Iris pigment epithelial cell (primary cell): ENCODE measurements at regions not wholly inside any gene's neighbourhood (a gene's known extent, or its start where the extent isn't known, plus 50 kb on each side); places are given as distances from the start of the nearest gene placed in this dataset.

ENCODE experiments used
- DNase-seq: peaks from one replicate; pipeline ENCODE4 v3.0.0-alpha.2; 2011; ENCODE audit warnings: low read depth

DNA sequence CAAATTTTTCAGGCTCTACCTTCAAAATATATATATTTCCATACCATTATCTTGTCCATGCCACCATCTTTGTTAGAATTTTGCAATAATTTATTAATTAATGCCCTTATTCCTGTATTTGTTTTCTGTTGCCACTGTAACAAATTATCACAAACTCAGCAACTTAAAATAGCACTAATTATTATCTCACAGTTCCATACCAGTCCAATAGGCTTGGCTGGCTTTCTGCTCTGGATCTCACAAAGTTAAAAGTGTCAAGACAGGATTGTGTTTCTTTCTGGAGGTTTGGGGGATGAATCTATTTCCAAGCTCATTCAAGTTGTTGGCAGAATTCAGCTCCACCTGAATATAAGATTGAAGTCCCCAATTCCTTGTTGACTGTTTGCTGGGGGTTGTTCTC is 58.6 kb upstream of the SLC38A4 start:
- no peak for DNase-seq

DNA sequence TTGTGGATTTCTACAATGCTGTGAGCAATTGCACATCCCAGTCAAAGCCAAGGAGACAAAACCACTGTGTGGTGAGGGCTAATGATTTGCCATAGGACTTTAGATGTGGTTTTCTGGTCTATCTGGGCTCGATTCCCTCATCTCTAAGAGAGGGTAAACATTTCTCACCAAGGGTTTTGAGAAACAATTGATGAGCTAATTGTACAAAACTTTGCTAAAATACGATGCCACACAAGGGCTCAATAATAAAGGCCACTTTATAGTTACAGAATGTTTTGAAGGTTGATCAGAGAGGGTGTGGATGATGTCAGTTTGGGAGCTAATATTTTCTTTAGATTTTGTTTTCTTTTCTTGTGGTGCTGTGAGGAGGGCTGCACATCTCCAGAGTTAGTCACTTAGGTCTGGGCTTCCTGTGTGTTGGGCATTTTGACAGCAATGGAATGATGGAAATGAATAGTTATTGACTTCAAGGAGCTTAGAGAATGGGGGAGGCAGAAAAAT is 60.8 kb upstream of the SLC38A4 start:
- peak; percentile 52 for DNase-seq

DNA sequence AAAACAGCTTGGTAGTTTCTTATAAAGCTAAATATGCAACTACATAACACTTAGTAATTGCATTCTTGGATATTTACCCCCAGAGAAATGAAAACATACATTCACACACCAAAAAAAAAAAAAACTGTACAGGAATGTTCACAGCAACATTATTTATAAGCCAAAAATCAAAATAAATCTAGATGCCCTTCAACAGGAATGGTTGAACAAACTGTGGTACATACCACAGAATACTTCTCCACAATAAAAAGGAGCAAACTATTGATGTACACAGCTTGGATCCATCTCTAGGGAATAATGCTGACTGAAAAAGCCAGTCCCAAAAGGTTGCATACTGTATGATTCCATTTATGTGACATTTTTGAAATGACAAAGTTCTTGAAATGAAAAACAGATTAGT is 62.1 kb upstream of the SLC38A4 start:
- DNase-seq: no peak

DNA sequence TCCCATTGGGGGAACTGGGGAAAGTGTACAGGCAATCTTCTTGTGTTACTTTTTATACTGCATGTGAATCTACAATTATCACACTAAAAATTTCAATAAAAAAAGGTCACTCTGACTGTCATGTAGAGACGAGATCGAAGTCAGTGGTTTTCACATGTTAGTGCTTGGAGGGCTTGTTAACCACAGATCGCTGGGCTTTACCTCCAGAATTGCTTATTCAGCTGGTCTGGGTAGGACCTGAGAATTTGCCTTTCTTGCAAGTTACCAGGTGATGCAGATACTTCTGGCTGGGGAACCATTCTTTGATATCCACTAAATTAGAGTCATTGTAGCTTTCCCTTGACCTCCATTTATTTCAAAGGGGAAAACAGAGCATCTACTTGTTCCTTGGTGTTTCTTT is 62.8 kb upstream of the SLC38A4 start:
- DNase-seq: no peak

DNA sequence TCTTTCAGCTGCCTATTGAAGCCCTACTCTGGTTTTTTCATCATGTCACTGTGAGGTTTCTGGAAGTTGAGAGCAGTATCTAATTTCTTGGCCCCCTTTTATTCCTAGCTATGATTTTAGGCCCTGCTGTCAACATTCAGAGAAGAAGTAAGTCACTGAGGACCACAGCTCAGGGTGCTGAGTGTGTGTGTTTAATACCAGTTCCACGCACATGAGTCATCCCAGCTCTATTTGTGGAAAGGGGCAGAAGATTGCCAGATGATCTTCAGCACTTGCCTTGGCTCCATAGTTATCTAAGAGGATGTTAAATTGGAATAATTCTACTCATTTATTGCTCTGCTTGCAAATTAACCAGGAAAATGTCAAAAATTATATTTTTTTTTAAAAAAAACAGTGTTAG is 65.5 kb upstream of the SLC38A4 start:
- DNase-seq: peak; percentile 42

DNA sequence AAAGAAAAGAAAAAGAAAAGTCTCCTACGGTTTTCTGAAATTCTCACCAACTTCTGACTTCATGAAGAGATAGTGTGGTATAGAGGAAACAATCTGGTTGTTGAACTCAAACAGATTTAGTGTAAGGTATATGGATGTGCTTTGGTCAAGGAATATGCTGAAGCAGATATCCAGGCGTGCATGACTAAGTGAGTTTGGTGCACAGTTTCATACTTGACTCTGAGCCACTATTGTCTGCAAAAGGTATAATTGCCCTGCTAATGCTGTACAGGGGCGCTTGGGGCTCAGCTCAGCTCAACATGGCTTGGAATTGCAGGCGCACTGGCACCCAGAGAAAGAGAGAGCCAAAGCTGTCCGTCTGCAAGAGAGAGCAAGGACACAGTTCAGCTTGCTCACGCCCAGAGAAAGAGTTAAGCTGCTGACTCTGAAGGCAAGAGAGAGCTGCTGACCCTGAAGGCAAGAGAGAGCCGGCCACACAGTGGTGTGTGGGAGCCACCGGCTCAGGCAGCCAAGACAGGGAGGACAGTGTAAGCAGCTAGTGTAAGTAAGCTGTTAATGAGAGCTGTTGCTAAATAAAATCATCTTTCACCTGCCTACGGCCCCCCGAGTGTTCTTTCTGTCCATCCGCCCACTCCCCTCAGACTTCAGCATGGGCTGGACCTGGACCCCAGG is 66.4 kb upstream of the SLC38A4 start:
- no peak for DNase-seq

DNA sequence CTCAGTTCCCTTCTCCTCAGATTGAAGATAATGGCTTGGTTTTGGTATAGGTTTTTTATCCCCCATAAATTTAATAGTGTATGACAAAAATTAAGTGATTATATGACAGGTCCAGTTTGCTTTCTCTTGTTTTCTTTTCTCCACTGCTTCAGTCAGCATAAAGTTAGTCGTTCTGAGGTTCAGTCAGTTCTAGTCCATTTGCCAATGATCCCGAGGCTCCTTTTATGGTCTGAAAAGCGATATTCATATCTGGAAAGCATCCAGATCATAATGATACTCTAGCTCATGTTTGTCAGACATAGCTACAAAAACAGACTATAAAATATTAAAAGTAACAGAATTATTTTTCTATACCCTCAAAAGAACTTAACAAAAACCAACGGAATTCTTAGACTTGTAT is 67.1 kb upstream of the SLC38A4 start:
- DNase-seq: no peak

DNA sequence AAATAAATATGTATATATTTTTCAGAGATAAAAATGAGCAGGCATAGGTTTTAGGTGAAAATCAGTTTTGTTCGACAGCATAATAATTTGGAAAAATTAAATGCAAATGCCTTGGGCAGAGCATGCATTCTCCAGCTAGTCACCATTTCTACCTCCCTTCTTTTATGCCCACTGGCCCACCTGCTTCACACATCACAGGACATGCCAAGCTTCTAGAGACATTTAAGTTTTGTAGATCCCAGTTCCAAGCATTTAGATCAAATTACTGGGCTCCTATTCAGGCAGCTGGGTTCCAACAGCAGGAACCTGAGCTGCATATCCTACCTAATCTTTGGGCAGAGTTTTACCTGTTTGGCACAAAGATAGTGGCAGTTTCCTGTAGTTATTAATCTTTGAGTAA is 67.6 kb upstream of the SLC38A4 start:
- DNase-seq: no peak

DNA sequence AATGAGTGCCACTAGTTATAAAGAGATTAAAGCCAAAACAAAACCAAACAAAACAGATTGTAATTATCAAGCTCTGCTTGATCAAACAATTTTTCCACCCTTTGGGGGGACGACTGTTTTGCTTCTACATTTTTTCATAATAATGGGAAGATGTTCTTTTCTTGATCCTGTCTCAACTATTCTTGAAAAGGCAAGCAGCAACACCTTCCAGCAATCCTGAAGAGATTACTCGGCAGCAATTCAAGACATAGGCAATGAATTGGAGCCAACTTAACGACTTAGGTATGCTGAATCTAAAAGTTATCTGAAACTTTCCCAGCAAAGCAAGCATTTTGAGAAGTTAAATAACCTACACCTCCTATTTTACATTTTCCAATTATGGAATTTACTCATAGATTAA is 69.9 kb upstream of the SLC38A4 start:
- no peak for DNase-seq

DNA sequence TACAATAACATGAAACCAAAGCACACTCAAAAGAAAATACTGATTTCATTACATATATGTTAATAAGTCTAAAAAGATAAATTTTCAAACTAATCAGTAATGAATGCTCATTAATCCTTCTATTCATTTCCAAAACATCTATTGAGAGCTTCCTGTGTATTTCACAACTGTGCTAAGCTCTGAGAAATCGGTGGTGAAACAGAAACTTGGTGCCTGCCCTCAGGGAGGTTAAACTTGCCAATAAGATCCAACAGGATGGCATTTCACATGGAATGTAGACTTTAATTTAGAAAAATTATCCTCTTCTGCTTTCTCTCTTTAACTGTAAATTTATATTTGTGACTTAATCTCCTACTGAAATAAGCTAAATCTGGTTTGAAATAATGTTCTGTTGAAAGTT is 70.9 kb upstream of the SLC38A4 start:
- DNase-seq: no peak

DNA sequence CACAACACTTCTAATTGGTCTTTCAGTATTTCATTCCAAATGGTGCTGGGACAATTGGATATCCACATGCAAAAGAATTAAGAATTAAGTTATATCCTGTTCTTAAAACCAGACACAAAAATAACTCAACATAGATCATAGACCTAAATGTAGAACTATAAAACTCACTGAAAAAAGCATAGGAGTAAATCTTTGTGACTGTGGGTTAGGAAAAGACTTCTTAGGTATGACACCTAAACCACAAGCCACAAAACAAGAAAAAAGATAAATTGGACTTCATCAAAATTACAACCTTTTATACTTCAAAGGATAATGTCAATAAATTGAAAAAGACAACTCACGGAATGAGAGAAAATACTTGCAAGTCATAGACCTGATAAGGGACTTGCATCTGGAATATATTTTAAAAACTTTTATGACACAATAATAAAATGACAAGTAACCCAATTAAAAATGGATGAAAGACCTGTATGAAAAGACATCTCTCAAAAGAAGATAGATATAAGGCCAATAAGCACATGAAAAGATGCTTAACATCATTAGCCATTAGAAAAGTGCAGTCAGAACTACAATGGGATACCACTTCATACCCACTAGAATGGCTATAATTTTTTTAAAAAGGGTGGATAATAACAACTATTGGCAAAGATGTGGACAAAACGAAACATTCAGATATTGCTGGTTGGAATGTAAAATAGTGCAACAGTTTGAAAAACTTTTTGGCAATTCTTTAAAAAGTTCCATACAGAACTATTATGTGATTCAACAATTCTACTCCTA is 72.5 kb upstream of the SLC38A4 start:
- no peak for DNase-seq

DNA sequence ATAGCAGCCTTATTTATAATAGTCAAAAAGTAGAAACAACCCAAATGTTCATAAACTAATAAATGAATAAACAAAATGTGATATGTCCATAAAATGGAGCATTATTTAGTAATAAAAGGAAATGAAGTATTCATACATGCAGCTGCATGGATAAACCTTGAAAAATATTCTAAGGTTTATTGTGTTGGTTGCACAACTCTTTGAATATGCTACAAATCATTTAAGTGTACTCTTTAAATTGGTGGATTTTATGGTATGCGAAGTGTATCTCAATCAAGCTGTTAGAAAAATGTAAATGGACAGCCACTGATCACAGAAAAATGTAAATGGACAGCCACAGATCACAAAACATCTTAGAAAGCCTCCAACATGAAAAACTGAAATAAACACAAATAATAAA is 73.2 kb upstream of the SLC38A4 start:
- DNase-seq: no peak

DNA sequence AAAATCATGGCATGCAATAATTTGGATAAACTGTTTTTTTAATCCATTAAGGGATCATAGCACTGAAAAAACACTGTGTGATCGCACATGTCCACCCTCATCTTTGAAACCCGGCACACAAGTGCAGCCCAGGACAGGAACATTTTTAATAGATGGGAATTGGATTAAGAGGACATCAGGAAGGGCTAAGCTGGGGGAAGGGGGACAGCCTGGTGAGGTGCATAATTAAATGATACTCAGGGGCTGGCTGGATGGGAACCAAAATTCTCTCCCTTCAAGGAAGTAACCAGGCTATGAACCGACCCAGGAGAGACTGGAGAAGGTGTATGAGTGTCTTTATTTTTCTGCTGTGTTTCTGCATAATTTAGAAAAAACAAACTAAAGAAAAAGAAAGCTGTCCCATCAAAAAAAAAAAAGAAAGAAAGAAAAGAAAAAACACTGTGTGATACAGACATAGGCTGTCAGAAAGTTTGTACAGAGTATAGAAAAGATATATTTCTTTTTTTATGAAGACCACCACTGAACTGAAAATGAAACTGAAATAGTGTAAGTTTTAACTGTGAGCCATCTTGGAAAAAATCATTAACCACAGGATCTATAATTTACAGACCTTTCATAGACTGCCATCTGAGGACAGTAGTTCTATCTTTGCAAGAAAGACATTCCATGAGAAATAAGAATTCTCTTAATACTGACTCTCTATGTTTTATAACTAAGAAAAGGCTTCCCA is 75.1 kb upstream of the SLC38A4 start:
- DNase-seq: no peak

DNA sequence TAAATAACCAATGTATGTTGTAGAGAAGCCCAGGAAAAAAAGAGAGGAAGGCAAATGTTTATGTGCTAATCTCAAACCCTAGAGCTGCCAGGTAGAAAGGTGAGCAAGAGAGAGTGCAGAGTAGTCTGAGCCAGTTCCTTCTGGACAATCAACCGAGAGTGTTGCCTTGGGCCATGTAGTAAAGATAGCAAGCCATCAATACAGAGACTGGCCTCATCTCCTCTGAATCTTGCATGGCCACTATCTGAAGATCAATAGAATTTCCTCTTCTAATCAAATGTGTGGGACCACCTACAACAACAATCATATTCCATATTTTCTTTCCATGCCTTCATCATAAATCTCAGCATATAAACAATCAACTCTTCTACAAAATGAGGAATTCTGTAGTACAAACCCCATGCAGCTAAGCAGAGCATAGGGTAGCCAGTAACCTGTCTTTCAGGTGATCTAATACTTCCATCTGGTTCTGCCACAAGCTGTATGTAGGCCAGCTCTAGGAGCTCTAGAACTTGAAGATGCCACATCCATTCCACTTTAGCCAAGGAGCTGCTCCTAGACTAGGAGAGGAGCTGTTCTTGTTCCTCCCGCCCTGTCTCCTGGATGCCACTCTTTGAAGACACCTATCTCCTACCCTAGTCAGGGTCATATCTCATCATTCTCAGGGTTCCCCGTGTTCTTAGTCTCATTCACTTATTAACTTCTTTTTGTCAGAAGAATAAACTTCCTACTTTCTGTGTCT is 75.8 kb upstream of the SLC38A4 start:
- no peak for DNase-seq

DNA sequence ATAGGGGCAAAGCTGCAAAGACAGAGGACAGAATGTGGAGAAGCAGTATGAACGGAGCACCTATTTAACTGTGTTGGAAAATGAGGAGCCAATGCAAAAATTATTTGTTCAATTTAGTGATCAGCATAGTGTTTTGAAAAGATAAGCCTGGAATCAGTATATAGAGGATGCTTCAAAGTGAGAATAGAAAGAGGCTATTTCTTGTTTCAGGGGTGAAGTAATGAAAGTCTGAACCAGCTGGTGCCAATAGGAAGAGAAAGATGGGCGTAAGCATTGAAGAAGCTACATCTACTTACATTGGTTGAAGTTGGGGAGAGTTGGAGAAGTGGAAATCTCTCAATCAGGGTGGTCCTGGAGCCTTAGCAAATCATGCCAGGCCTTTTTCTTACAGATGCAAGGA is 77.3 kb upstream of the SLC38A4 start:
- no peak for DNase-seq

DNA sequence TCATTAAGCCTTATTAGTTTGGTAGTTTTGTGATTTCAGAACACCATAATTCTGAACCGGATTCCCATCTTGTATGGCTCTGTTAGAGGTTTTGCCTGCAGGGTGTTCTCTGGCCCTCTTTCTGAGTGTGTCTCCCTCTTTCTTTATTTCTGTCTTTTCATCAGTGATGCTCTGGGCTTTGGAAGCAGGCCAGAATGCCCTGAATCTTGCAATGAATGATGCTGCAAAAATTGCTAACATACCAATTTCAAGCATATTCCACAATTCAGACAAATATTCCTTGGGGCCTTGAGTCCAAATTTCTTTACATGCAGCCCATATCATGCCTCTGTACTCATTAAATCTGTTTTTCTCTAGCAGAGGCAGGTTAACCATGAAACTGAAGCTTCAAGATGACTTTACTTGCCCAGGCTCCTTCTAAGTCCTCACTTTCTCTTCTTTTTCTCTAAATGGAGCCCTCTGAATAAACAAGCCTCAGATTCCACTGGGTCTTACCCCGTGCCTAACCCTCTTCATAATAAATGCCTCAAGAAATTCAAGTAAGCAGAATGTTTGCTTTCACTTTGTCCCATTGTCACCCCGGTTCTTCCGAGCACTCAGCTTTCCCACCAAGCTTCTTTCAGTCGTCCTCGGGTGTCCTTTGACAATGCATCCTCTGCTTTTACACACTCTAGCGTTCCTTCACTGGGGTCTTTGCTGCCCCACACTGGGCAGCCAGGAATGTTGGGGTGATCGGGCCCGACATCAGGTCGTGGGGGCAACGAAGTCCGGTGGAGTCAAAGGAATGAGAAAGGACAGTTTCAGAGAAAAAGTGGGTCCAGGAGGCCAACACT is 78.8 kb upstream of the SLC38A4 start:
- peak; percentile 27 for DNase-seq

DNA sequence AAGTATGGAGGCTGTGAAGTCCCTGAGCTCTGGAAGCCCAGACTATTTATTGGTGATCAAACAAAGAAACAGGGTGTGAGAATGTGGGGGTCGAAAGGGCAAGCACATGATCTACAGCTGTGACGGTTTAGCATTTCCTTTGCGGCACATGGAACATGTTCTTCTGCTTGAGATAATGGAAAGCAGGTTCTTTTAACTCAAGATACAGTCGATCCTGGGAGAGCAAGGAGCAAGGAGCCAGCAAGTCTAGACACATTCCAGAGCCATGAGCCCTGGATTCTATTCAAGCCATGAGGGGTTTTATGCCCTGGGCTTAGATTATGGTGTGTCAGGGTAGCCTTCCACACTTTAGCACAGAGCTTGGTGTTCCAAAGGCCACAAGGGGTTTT is 79.4 kb upstream of the SLC38A4 start:
- peak; percentile 50 for DNase-seq

DNA sequence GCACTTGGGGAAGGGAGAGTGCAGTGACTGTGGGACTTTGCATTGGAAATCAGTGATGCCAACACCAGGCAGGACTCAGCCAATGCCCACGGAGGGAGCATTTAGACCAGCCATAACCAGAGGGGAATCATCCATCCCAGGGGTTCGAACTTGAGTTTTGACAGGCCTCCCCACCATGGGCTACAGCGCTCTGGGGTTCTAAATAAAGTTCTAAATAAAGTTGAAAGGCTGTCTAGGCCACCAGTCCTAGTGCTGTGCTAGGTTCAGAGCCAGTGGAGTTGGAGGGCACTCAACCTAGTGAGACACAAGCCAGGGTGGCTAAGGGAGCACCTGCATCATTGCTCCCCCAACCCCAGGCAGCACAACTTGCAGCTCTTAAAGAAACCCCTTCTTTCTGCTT is 82.0 kb upstream of the SLC38A4 start:
- no peak for DNase-seq

DNA sequence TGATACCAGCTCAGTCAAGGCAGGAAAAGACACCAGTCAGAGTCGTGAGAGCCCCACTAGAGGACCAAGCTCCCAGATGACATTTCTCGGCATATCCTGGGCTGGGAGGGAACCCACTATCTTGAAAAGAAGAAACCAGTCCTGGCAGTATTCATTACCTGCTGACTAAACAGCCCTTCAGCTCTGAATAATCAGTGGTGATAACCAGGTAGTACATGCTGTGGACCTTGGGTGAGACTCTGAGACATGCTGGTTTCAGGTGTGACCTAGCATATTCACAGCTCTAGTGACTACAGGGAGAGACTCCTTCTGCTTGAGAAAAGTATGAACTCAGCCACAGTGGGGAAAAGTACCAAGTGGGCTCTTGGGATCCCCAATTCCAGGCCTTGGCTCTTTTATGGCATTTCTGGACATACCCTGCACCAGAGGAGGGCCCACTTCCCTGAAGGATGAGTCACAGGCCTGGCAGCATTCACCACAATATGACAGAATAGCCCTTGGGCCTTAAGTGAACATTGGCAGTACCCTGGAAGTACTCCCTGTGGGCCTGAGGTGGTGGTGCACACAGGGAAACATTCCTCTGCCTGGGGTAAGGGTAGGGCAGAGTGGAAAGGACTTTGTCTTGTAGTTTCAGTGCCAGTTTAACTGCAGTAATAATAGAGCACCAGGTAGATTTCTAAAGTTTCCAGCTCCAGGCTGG is 82.6 kb upstream of the SLC38A4 start:
- peak; percentile 22 for DNase-seq

DNA sequence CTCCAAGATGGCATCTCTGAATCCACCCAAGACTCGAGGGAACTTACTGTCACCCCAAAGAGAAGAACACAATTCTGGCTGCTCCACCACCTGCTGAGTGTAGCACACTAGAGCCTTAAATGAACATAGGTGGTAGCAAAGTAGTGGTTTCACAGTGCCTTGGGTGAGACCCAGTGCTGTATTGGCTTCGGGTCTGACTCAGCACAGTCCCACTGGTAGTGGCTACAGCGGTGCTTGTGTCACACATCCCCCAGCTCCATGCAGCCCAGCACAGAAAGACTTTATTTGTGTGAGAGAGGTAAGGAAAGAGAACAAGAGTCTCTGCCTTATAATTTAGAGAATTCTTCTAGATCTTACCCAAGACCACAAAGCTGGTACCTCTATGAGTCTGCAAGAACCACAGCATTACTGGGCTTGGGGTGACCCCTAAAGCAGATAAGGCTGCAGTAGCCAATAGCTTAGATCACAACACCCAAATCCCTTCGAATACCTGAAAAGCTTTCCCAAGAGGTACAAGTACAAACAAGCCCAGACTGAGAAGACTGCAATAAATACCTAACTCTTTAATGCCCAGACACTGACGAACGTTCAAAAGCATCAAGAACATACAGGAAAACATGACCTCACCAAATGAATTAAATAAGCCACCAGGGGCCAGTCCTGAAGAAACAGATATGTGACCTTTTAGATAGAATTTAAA is 83.3 kb upstream of the SLC38A4 start:
- no peak for DNase-seq
